ENCODE measurements at regions not wholly inside any gene's neighbourhood (a gene's known extent, or its start where the extent isn't known, plus 50 kb on each side); places are given as distances from the start of the nearest gene placed in this dataset.

- H2AFZ ChIP-seq (ENCODE audit: low read depth, low read length), result no peak overlapping the region
- no peaks in the 10 kb centered on the region for H3K36me3 ChIP-seq (ENCODE audit: insufficient read depth, low read length)
- no peak overlapping the region for H3K27ac ChIP-seq (ENCODE audit: low read length)
- no peaks in the 10 kb centered on the region for H4K20me1 ChIP-seq (ENCODE audit: insufficient read depth)
- no peaks in the 10 kb centered on the region for H3K9me3 ChIP-seq (ENCODE audit: low read length)
- no peak overlapping the region for H3K4me2 ChIP-seq (ENCODE audit: low read length)
- H3K79me2 ChIP-seq (replicated peaks; ENCODE audit: insufficient read depth, low read length), result no peaks in the 10 kb centered on the region
- TF ChIP-seq EP300 (conservative IDR thresholded peaks at IDR 0.05; ENCODE audit: poor library complexity, severe bottlenecking) (no peak), POLR2AphosphoS5 (IDR thresholded peaks at IDR 0.05) (no peak), EZH2 (IDR thresholded peaks at IDR 0.05; ENCODE audit: borderline replicate concordance, insufficient read depth, low read length, poor library complexity, severe bottlenecking) (no peak), TAF1 (IDR thresholded peaks at IDR 0.05; ENCODE audit: low read depth) (no peak), REST (IDR thresholded peaks at IDR 0.05; ENCODE audit: borderline replicate concordance) (no peak)
- no peaks in the 10 kb centered on the region for H3F3A ChIP-seq (ENCODE audit: insufficient read depth, low read length, poor library complexity, severe bottlenecking)
- H3K27me3 ChIP-seq (ENCODE audit: insufficient read depth, low read depth, low read length), result no peaks in the 10 kb centered on the region
- no peaks in the 10 kb centered on the region for H3K9me2 ChIP-seq (ENCODE audit: insufficient read depth, low read length)
- no peak overlapping the region for H3K4me3 ChIP-seq (ENCODE audit: low read length)
- H3K9ac ChIP-seq (ENCODE audit: low read length), result no peak overlapping the region
Observed at GRCh38 chr12:23186950-23187349, 562.0 kb downstream of the ETNK1 start.

GRCh38 chr12:23193552-23193951, 568.6 kb downstream of the ETNK1 start:
- TF ChIP-seq EP300 (conservative IDR thresholded peaks at IDR 0.05; ENCODE audit: poor library complexity, severe bottlenecking), result no peak
- TF ChIP-seq SMC3 (conservative IDR thresholded peaks at IDR 0.05; ENCODE audit: poor library complexity), result no peak
- no peak for TF ChIP-seq TAF1 (IDR thresholded peaks at IDR 0.05; ENCODE audit: low read depth)
- TF ChIP-seq REST (IDR thresholded peaks at IDR 0.05; ENCODE audit: borderline replicate concordance), result no peak
- no peak for TF ChIP-seq EZH2 (IDR thresholded peaks at IDR 0.05; ENCODE audit: borderline replicate concordance, insufficient read depth, low read length, poor library complexity, severe bottlenecking)
- no peak for TF ChIP-seq MXI1 (conservative IDR thresholded peaks at IDR 0.05; ENCODE audit: poor library complexity, severe bottlenecking)
- TF ChIP-seq RAD21 (conservative IDR thresholded peaks at IDR 0.05), result no peak
- no peak for TF ChIP-seq CTCF (IDR thresholded peaks at IDR 0.05; ENCODE audit: poor library complexity, severe bottlenecking)
- TF ChIP-seq POLR2AphosphoS5 (IDR thresholded peaks at IDR 0.05), result no peak
- no peaks in the 10 kb centered on the region for H3K9me3 ChIP-seq (ENCODE audit: low read length)
- H3K9ac ChIP-seq (ENCODE audit: low read length), result no peak overlapping the region
- H3K9me2 ChIP-seq (ENCODE audit: insufficient read depth, low read length), result no peaks in the 10 kb centered on the region
- H2AFZ ChIP-seq (ENCODE audit: low read depth, low read length), result no peak overlapping the region
- H3F3A ChIP-seq (ENCODE audit: insufficient read depth, low read length, poor library complexity, severe bottlenecking), result no peaks in the 10 kb centered on the region
- H3K79me2 ChIP-seq (replicated peaks; ENCODE audit: insufficient read depth, low read length), result no peaks in the 10 kb centered on the region
- H3K27ac ChIP-seq (ENCODE audit: low read length), result no peak overlapping the region
- H3K4me2 ChIP-seq (ENCODE audit: low read length), result no peak overlapping the region
- H3K36me3 ChIP-seq (ENCODE audit: insufficient read depth, low read length), result no peaks in the 10 kb centered on the region
- H4K20me1 ChIP-seq (ENCODE audit: insufficient read depth), result no peaks in the 10 kb centered on the region
- H3K27me3 ChIP-seq (ENCODE audit: insufficient read depth, low read depth, low read length), result no peaks in the 10 kb centered on the region
- no peak overlapping the region for H3K4me3 ChIP-seq (ENCODE audit: low read length)

Data from neural cell (in vitro differentiated cells).